ENCODE measurements at regions not wholly inside any gene's neighbourhood (a gene's known extent, or its start where the extent isn't known, plus 50 kb on each side); places are given as distances from the start of the nearest gene placed in this dataset.

GRCh38 chr18:70446063-70446462 lies 157.2 kb downstream of the SOCS6 start:
- TF ChIP-seq SUZ12 (IDR thresholded peaks at IDR 0.05): no peak
- no peak for TF ChIP-seq FOXA1 (IDR thresholded peaks at IDR 0.05)
- TF ChIP-seq TARDBP (IDR thresholded peaks at IDR 0.05): no peak
- no peak for TF ChIP-seq PKNOX1 (IDR thresholded peaks at IDR 0.05)
- TF ChIP-seq SP1 (IDR thresholded peaks at IDR 0.05): no peak
- TF ChIP-seq FOXK2 (IDR thresholded peaks at IDR 0.05): no peak
- TF ChIP-seq NFRKB (IDR thresholded peaks at IDR 0.05): no peak
- TF ChIP-seq L3MBTL2 (conservative IDR thresholded peaks at IDR 0.05): no peak
- TF ChIP-seq ZNF384 (IDR thresholded peaks at IDR 0.05): no peak
- no peak for TF ChIP-seq HDGF (IDR thresholded peaks at IDR 0.05; ENCODE audit: borderline replicate concordance)
- TF ChIP-seq ARNT (IDR thresholded peaks at IDR 0.05): no peak
